Parathyroid adenoma (tissue), 2 donors: ENCODE measurements at regions not wholly inside any gene's neighbourhood (a gene's known extent, or its start where the extent isn't known, plus 50 kb on each side); places are given as distances from the start of the nearest gene placed in this dataset.

Experiments
- H2AFZ ChIP-seq: fragments of 300-600 bp; sonication (generic); one replicate; pipeline ENCODE4 v1.7.0; 2017; ENCODE audit warnings: antibody characterized with exemption, mild to moderate bottlenecking
- H3K27ac ChIP-seq: fragments of 300-600 bp; sonication (generic); one replicate; pipeline ENCODE4 v1.7.0; 2017
- H3K27me3 ChIP-seq: fragments of 300-600 bp; sonication (generic); one replicate; pipeline ENCODE4 v1.7.0; 2017; ENCODE audit warnings: low read length; ENCODE audit not compliant: control insufficient read depth, insufficient read depth
- H3K36me3 ChIP-seq: fragments of 300-600 bp; sonication (generic); one replicate; pipeline ENCODE4 v1.7.0; 2017; ENCODE audit warnings: low read length; ENCODE audit not compliant: control insufficient read depth, insufficient read depth
- H3K4me1 ChIP-seq: fragments of 300-600 bp; sonication (generic); one replicate; pipeline ENCODE4 v1.7.0; 2017; ENCODE audit warnings: control low read depth
- H3K4me2 ChIP-seq: fragments of 300-600 bp; sonication (generic); one replicate; pipeline ENCODE4 v1.7.0; 2017; ENCODE audit warnings: low read length
- H3K4me3 ChIP-seq: fragments of 300-600 bp; sonication (generic); one replicate; pipeline ENCODE4 v1.7.0; 2017; ENCODE audit warnings: low read depth, low read length
- H3K79me2 ChIP-seq: fragments of 300-600 bp; sonication (generic); one replicate; pipeline ENCODE4 v1.7.0; 2017; ENCODE audit warnings: control low read depth
- H3K9ac ChIP-seq: fragments of 300-600 bp; sonication (generic); one replicate; pipeline ENCODE4 v1.7.0; 2017; ENCODE audit warnings: mild to moderate bottlenecking
- H3K9me3 ChIP-seq: fragments of 300-600 bp; sonication (generic); one replicate; pipeline ENCODE4 v1.7.0; 2017; ENCODE audit warnings: low read length; ENCODE audit not compliant: control insufficient read depth
- TF ChIP-seq, protein P1 (sequence below): fragments of 300-600 bp; sonication (generic); IDR thresholded peaks from one replicate; pipeline ENCODE4 v1.7.0; 2017; ENCODE audit warnings: antibody characterized with exemption, mild to moderate bottlenecking
- donor health status: primary hyperparathyroidism.

DNA sequence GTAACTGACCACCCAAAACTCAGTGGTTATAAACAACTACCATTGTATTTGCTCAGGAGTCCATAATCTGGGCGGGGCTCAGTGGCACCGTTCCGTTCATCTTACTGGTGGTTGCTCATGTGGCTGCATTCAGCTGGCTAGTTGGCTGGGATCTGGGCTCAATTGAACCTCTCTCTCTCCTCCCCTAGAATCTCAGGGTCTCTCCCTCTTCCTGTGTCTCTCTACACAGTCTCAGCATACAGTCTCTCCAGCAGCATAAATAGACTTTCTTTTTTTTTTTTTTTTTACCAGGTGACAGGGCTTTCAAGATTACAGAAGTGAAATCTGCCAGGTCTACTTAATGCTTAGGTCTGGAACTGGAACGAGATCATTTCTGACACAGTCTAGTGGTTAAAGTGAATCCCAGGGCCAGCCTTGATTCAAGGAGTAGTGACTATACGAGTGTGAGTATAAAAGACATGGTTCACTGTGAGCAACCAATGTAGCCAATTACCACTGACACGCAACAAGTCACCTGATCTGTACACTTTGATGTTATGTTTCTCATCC, 193.7 kb upstream of the ESRRG start:
- Histone ChIP-seq H3K4me2 (no peak overlapping the region), H3K4me1 (peaks cover 3% of the 10 kb centered on the region), H3K4me3 (no peak overlapping the region), H3K9me3 (no peaks in the 10 kb centered on the region), H3K27me3 (no peaks in the 10 kb centered on the region), H2AFZ (no peak overlapping the region), H3K36me3 (no peaks in the 10 kb centered on the region), H3K9ac (no peak overlapping the region), H3K79me2 (no peaks in the 10 kb centered on the region), H3K27ac (no peak overlapping the region)
- TF ChIP-seq, protein P1, sequence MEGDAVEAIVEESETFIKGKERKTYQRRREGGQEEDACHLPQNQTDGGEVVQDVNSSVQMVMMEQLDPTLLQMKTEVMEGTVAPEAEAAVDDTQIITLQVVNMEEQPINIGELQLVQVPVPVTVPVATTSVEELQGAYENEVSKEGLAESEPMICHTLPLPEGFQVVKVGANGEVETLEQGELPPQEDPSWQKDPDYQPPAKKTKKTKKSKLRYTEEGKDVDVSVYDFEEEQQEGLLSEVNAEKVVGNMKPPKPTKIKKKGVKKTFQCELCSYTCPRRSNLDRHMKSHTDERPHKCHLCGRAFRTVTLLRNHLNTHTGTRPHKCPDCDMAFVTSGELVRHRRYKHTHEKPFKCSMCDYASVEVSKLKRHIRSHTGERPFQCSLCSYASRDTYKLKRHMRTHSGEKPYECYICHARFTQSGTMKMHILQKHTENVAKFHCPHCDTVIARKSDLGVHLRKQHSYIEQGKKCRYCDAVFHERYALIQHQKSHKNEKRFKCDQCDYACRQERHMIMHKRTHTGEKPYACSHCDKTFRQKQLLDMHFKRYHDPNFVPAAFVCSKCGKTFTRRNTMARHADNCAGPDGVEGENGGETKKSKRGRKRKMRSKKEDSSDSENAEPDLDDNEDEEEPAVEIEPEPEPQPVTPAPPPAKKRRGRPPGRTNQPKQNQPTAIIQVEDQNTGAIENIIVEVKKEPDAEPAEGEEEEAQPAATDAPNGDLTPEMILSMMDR = no peak

GRCh38 chr1:216914974-216915373, 191.7 kb upstream of the ESRRG start:
- H3K9ac ChIP-seq = no peak overlapping the region
- no peaks in the 10 kb centered on the region for H3K79me2 ChIP-seq
- TF ChIP-seq, protein P1 = no peak
- no peaks in the 10 kb centered on the region for H3K9me3 ChIP-seq
- H2AFZ ChIP-seq = no peak overlapping the region
- no peaks in the 10 kb centered on the region for H3K27me3 ChIP-seq
- no peaks in the 10 kb centered on the region for H3K36me3 ChIP-seq
- H3K4me2 ChIP-seq = no peak overlapping the region
- no peak overlapping the region for H3K27ac ChIP-seq
- no peak overlapping the region for H3K4me3 ChIP-seq
- peaks cover 3% of the 10 kb centered on the region for H3K4me1 ChIP-seq

- TF ChIP-seq, protein P1 = no peak
- Histone ChIP-seq H3K4me2 (no peak overlapping the region), H3K79me2 (no peaks in the 10 kb centered on the region), H3K4me1 (no peaks in the 10 kb centered on the region), H3K9me3 (no peaks in the 10 kb centered on the region), H3K27ac (no peak overlapping the region), H3K9ac (no peak overlapping the region), H2AFZ (no peak overlapping the region), H3K4me3 (no peak overlapping the region), H3K27me3 (no peaks in the 10 kb centered on the region), H3K36me3 (no peaks in the 10 kb centered on the region)
Measured at GRCh38 chr1:216913976-216914375, 190.7 kb upstream of the ESRRG start.

DNA sequence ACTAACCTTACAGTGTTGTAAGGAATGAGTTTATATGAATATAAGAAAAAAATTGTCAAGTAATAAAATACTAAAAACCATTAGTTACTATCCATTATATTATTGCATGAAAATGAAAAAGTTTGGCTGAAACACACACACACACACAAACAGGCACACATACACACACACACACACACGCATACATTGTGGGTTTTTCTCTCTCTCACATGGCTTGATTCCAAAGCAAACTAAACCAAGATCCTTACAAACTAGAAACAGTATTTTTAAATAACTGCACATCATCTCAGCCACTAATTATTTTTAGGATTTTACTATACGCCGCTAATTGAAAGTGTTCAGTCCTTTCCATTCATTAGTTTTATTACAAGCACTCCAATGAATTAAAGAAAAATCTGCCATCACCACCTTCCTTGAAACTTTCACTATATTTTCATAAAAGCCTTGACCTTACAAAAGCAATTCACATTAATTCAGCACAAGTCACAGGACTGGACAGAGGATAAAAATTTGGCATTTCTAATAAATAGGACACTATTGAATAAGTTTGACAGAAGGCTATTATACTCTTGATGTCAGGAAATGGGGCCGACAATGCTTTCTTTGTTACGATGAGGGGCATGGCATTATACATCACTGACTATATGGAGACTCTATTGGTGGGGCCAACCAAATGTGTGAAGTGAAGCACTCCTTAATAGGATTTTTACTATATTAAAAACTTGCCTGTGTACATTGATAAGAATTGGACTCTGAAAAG, 187.0 kb upstream of the ESRRG start:
- no peak overlapping the region for H3K27ac ChIP-seq
- H3K4me3 ChIP-seq = no peak overlapping the region
- TF ChIP-seq, protein P1 = no peak

GRCh38 chr1:216908126-216908525, 184.9 kb upstream of the ESRRG start:
- Histone ChIP-seq H3K27ac (no peak overlapping the region), H3K4me3 (no peak overlapping the region), H3K4me1 (peaks cover 4% of the 10 kb centered on the region), H3K27me3 (no peaks in the 10 kb centered on the region), H3K36me3 (no peaks in the 10 kb centered on the region), H3K9ac (no peak overlapping the region), H3K9me3 (no peaks in the 10 kb centered on the region), H2AFZ (no peak overlapping the region), H3K79me2 (no peaks in the 10 kb centered on the region), H3K4me2 (no peak overlapping the region)
- TF ChIP-seq, protein P1 = no peak

More for the DNA sequence above, 187.0 kb upstream of the ESRRG start:
- Histone ChIP-seq H3K4me1 (no peaks in the 10 kb centered on the region), H3K4me2 (no peak overlapping the region), H3K9me3 (no peaks in the 10 kb centered on the region), H3K27me3 (no peaks in the 10 kb centered on the region), H2AFZ (no peak overlapping the region), H3K79me2 (no peaks in the 10 kb centered on the region), H3K9ac (no peak overlapping the region), H3K36me3 (no peaks in the 10 kb centered on the region)
